Coronary artery (tissue), 2 donors: ENCODE measurements at regions not wholly inside any gene's neighbourhood (a gene's known extent, or its start where the extent isn't known, plus 50 kb on each side); places are given as distances from the start of the nearest gene placed in this dataset.
"Not testable (repeated sequence)": the region's sequence is repeated elsewhere in the genome, so short reads cannot be mapped to it uniquely, and the experiment has no call there.

Source experiments
- DNase-seq: peaks from one replicate; pipeline ENCODE4 v3.0.0-alpha.2; 2017; ENCODE audit warnings: low spot score
- H3K27ac ChIP-seq, 2 donors: fragments of 200-600 bp; sonication (generic); one replicate each; pipeline ENCODE4 v1.5.1; 2016 to 2019
- H3K4me3 ChIP-seq: fragments of 200-600 bp; sonication (generic); 2 replicates; pipeline ENCODE4 v1.5.1; 2016; ENCODE audit warnings: mild to moderate bottlenecking, moderate library complexity
- TF ChIP-seq, protein P1 (sequence below): fragments of 200-600 bp; sonication (generic); IDR thresholded peaks from one replicate; pipeline ENCODE4 v1.5.1; 2019; ENCODE audit warnings: antibody characterized with exemption

DNA sequence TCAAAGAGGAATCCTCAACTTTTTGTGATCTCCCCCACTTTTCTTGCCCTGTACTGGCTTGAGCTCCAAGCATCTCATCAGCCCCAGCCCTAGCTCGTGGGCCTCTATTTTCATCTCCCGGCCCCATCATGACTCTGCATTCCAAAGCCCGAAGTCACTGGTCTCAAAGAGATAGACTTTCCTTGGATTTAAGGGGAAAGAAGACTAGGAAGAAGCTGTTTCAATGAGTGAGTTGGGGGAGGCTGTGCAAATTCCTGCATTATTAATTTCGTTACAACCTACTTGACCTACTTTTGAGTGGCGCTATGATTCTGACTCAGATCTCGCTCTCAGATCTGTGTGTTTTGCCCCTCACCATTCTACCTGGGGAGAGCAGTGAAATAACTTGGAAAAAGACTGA is 266.6 kb upstream of the TBL1XR1 start:
- TF ChIP-seq, protein P1, sequence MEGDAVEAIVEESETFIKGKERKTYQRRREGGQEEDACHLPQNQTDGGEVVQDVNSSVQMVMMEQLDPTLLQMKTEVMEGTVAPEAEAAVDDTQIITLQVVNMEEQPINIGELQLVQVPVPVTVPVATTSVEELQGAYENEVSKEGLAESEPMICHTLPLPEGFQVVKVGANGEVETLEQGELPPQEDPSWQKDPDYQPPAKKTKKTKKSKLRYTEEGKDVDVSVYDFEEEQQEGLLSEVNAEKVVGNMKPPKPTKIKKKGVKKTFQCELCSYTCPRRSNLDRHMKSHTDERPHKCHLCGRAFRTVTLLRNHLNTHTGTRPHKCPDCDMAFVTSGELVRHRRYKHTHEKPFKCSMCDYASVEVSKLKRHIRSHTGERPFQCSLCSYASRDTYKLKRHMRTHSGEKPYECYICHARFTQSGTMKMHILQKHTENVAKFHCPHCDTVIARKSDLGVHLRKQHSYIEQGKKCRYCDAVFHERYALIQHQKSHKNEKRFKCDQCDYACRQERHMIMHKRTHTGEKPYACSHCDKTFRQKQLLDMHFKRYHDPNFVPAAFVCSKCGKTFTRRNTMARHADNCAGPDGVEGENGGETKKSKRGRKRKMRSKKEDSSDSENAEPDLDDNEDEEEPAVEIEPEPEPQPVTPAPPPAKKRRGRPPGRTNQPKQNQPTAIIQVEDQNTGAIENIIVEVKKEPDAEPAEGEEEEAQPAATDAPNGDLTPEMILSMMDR = no peak
- no peak for DNase-seq
- Histone ChIP-seq H3K4me3 (no peak overlapping the region), H3K27ac (peak overlapping the region in 1 of 2 donors; percentile 48)

DNA sequence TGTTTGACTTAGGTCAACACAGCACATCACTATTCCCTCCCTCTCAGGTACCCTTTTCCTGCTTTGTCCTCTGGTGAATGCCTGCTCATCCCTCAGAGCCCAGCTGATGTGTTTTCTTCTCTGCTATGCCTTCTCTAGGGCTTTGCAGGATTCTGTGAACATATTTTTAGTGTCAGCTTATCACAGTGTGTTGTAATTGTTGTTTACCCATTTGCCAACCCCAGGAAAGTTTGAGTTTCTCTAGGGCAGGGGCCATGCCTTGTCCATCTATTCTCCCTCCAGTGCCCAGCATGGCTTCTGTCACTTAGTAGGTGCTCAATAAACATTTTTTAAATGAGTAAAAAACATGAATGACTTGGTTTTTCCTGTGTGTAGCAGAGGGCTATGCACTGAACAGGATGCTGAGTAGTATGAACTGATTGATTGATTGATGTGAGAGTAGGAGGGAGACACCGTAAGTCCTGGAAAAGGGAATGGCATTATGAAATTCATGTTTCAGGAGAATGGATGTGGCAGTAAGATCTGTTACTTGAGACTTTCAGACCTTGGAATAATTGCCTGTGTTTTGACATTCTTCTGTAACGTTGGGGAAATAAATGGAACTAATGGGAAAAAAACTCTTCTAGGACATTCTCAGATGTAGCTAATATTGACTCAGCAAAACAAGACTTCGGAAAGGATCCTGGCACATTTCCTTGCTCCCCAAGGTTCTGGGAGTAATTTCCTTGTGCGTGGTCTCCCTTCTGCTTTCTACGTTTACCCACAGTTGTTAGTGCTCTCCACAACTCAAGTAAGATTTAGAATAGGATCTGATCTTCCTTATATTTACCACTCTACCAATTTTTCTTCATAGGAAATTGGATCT is 267.3 kb upstream of the TBL1XR1 start:
- TF ChIP-seq, protein P1 = no peak
- no peak overlapping the region for H3K4me3 ChIP-seq
- DNase-seq = no peak
- H3K27ac ChIP-seq = peak overlapping the region; percentile 6 to 48

DNA sequence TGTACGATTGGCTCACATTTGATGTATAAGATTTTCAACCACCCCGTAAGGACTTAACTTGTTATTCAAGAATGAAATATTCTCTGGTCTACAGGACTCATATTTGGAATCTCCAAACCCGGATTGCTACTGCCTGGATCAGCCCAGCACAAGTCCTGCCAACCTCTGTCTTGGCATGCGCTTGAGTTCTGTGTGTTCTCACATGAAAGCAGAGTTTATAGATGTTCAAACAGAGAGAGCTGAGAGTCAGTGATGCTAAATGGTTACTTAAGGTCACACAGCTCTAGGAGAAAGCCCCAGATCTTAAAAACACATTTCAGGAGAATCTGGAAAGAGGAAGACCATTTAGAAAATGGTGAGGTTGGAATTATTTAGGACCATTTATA is 268.0 kb upstream of the TBL1XR1 start:
- DNase-seq = no peak
- peak overlapping the region; percentile 6 to 48 for H3K27ac ChIP-seq
- no peak overlapping the region for H3K4me3 ChIP-seq
- TF ChIP-seq, protein P1 = no peak

DNA sequence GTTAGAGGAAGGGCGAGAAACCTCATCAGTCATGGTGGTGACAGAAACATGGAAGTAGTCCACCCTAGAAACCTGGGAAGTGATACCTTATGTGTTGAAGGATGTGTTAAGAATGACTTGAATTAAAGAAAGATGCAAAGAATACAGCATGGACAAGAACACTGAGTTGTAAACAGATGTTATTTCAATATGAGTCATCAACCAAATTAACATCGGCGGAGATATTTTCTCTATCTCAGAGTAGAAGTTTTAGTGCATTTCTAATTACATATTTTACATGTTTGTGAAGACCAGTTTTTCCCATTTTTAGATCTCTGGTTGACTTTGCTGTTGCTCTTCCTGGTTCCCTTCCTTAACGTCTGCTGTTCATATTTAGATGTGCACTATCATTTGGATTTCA is 268.8 kb upstream of the TBL1XR1 start:
- TF ChIP-seq, protein P1 = no peak
- no peak overlapping the region for H3K4me3 ChIP-seq
- peak overlapping the region in 1 of 2 donors; percentile 48 for H3K27ac ChIP-seq
- DNase-seq = no peak

DNA sequence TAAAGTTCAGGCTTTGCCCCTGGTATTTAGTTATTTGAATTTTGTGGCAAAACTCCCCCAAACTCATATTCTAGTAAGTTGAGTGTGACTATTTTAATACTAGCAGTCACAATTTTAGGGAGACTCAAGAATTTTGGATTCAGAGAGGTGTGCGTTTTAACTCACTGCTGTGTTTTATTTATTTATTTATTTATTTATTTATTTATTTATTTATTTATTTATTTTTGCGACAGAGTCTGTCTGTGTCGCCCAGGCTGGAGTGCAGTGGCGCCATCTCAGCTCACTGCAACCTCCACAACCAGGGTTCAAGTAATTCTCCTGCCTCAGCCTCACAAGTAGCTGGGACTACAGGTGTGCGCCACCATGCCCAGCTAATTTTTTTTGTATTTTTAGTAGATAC is 269.3 kb upstream of the TBL1XR1 start:
- not testable (repeated sequence) for H3K27ac ChIP-seq, DNase-seq, H3K4me3 ChIP-seq

DNA sequence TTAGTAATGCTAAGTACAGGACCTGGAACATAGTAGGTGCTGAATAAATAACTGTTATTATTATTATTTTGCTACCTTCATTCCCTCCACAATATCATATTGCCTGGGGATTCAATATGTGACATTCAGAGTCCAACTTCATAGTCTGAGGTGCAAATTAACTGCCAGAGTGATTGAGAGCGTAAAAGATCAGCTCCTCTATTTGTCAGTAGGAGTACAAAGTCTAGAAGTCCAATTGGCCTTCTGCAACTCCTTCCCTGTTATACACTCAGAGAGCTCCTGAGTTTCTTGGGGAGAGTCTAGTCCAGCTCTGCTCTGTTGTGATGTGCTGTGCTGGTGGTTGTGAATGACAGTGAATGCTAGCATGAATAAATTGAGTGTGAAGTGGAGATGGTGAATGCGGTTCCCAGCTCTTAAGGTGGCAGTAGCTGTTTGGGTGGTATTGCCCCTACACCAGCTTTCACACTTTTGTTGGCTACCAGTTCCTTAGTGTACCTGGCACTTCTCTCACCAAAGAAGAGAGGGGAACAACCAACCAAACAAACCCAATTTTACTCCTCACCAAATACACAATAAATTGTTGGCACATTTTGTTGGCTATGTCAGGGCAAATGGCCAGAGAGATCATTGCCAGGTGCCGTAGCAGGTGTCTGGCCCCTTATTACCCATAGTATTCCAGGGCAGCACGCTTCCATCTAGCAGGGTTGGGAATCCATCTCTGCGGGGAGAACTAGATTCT is 270.1 kb upstream of the TBL1XR1 start:
- no peak for DNase-seq
- TF ChIP-seq, protein P1 = no peak
- H3K27ac ChIP-seq = no peak overlapping the region
- no peak overlapping the region for H3K4me3 ChIP-seq

DNA sequence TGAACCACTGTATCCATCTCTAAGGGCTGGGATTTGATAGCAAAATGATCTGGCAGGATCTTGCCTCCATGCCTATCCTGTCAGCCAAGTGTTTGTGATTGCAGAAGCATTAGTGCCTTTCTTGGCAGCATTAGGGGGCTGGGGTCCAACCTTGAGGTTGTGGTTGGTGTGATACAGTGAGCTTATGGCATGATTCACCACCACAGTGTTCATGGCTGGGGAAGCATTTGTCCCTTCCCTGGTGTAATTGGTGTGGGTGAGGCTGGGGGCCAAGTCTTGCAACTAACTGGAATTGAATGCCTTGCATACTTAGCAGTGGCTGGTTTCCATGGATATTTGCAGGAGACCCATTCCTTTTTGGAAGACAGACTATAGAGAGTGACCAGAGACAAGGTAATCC is 271.0 kb upstream of the TBL1XR1 start:
- no peak for DNase-seq
- TF ChIP-seq, protein P1 = no peak

More for the DNA sequence above, 271.0 kb upstream of the TBL1XR1 start:
- Histone ChIP-seq H3K27ac (peak overlapping the region in 1 of 2 donors; percentile 34), H3K4me3 (no peak overlapping the region)
